Mesothelial cell of epicardium (in vitro differentiated cells): ENCODE measurements at regions not wholly inside any gene's neighbourhood (a gene's known extent, or its start where the extent isn't known, plus 50 kb on each side); places are given as distances from the start of the nearest gene placed in this dataset.

Experiments
- DNase-seq, 2 experiments: peaks; one replicate each; pipeline ENCODE4 v3.0.0; 2021; ENCODE audit warnings: low spot score in 2 of 2; ENCODE audit not compliant: unreplicated experiment in 2 of 2
- H3K27ac Mint-ChIP-seq: 2 replicates; pipeline ENCODE4 v1.8.0; 2021; ENCODE audit warnings: mixed read lengths
- H3K27me3 Mint-ChIP-seq: 2 replicates; pipeline ENCODE4 v1.8.0; 2021; ENCODE audit warnings: low read depth, mixed read lengths
- H3K36me3 Mint-ChIP-seq: 2 replicates; pipeline ENCODE4 v1.8.0; 2021; ENCODE audit warnings: mixed read lengths
- H3K4me1 Mint-ChIP-seq: 2 replicates; pipeline ENCODE4 v1.8.0; 2021; ENCODE audit warnings: mixed read lengths
- H3K4me3 Mint-ChIP-seq: 2 replicates; pipeline ENCODE4 v1.8.0; 2021; ENCODE audit warnings: mild to moderate bottlenecking, moderate library complexity, mixed read lengths
- H3K9me3 Mint-ChIP-seq: 2 replicates; pipeline ENCODE4 v1.8.0; 2021; ENCODE audit warnings: mixed read lengths
- CTCF ChIP-seq: fragments of 200-600 bp; sonication (generic); IDR thresholded peaks from one replicate; pipeline ENCODE4 v1.5.0; 2021; ENCODE audit warnings: antibody characterized with exemption; ENCODE audit not compliant: unreplicated experiment

DNA sequence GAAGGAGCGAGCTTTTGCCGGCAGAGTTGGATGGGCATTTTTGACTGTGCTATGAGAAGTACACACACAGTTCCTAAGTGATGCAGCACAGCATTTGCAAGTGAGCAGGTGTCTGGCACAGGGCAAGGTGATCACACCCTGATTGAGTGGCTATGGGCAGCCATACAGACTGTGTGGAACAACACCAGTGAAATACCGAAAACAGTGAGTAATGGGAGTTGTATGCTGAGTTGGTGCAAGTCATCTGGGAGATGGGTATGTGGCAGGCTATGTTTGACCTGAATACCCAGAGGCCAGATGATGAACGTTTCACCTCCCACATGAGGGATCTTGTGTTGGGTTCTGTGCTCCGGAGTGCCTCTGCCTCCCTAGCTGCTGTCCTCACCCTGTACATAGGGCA lies 53.5 kb upstream of the TIPARP start:
- no peaks in the 10 kb centered on the region for H3K27me3 Mint-ChIP-seq
- H3K4me3 Mint-ChIP-seq, result no peak overlapping the region
- H3K36me3 Mint-ChIP-seq, result no peaks in the 10 kb centered on the region
- no peak for TF ChIP-seq CTCF
- H3K27ac Mint-ChIP-seq, result no peak overlapping the region
- H3K9me3 Mint-ChIP-seq, result peaks cover 5% of the 10 kb centered on the region
- peaks cover 7% of the 10 kb centered on the region for H3K4me1 Mint-ChIP-seq
- DNase-seq, result no peak

DNA sequence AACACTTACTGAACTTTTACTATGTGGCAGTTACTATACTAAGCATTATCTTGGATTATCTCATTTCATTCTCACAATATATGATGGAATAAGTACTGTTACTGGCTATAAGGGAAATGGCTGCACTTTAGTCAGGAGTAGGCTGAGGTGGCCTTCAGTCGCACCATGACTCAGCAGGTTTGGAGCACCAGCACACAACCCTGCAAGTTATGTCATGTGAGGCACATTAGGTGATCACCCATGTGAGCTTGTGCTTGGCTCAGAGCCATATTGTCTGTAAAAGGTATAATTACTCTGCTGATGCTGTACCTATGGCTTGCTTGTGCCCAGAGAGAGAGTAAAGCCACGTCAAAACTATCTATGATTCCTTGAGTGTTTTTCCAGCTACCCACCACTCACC lies 54.1 kb upstream of the TIPARP start:
- peaks cover 7% of the 10 kb centered on the region for H3K4me1 Mint-ChIP-seq
- peaks cover 5% of the 10 kb centered on the region for H3K9me3 Mint-ChIP-seq
- H3K27ac Mint-ChIP-seq, result no peak overlapping the region
- H3K27me3 Mint-ChIP-seq, result no peaks in the 10 kb centered on the region
- H3K4me3 Mint-ChIP-seq, result no peak overlapping the region
- H3K36me3 Mint-ChIP-seq, result no peaks in the 10 kb centered on the region
- DNase-seq, result no peak
- no peak for TF ChIP-seq CTCF

DNA sequence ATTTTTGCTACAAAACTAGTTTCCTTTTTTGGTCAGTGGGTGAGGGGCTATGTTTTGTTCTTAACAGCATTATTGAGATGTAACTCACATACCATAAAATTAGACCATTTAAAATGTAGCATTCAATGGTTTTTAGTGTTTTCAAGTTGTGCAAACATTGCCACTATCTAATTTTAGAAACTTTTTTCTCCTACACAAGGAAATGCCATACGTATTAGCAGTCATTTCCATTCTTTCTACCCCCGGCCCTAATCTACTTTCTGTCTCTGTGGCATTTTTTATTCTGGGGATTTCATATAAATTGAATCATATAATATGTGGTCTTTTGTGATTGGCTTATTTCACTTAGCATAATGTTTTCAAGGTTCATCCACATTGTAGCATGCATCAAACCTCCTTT lies 55.0 kb upstream of the TIPARP start:
- H3K27me3 Mint-ChIP-seq, result no peaks in the 10 kb centered on the region
- peaks cover 5% of the 10 kb centered on the region for H3K9me3 Mint-ChIP-seq
- no peak for DNase-seq
- H3K4me3 Mint-ChIP-seq, result no peak overlapping the region
- no peaks in the 10 kb centered on the region for H3K36me3 Mint-ChIP-seq
- H3K4me1 Mint-ChIP-seq, result peaks cover 10% of the 10 kb centered on the region
- H3K27ac Mint-ChIP-seq, result no peak overlapping the region
- no peak for TF ChIP-seq CTCF

DNA sequence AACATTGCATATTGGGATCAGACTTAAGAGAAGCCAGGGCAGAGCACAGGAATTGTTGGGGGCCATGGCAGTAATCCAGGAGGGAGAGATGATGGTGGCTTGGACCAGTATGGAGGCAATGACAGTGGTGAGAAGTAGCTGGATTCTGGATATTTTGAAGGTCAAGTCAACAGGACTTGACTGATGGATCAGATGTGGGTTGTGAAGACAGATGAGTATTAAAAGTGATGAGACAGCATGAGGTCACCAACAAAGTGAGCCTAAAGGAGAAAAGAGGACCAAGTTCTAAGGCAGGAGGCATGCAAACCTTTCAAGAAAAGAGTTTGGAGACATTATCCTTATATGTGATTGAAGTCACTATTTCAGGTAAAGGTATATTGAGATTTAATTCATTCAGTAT lies 56.6 kb upstream of the TIPARP start:
- Mint-ChIP-seq H3K4me1 (peaks cover 10% of the 10 kb centered on the region), H3K4me3 (no peak overlapping the region), H3K9me3 (peaks cover 5% of the 10 kb centered on the region), H3K36me3 (no peaks in the 10 kb centered on the region), H3K27ac (no peak overlapping the region), H3K27me3 (no peaks in the 10 kb centered on the region)
- TF ChIP-seq CTCF, result no peak
- DNase-seq, result no peak

GRCh38 chr3:156617145-156617544 lies 57.2 kb upstream of the TIPARP start:
- H3K27ac Mint-ChIP-seq, result no peak overlapping the region

More at GRCh38 chr3:156617145-156617544, 57.2 kb upstream of the TIPARP start:
- no peaks in the 10 kb centered on the region for H3K27me3 Mint-ChIP-seq
- TF ChIP-seq CTCF, result no peak
- peaks cover 10% of the 10 kb centered on the region for H3K4me1 Mint-ChIP-seq
- H3K9me3 Mint-ChIP-seq, result peaks cover 5% of the 10 kb centered on the region
- no peak for DNase-seq
- no peaks in the 10 kb centered on the region for H3K36me3 Mint-ChIP-seq
- no peak overlapping the region for H3K4me3 Mint-ChIP-seq
